ENCODE measurements at regions not wholly inside any gene's neighbourhood (a gene's known extent, or its start where the extent isn't known, plus 50 kb on each side); places are given as distances from the start of the nearest gene placed in this dataset.
A peak's percentile ranks its signal among the peaks of the same experiment; 100 is the strongest.

- no peak for DNase-seq (ENCODE audit: low spot score)
- Histone ChIP-seq H3K9me3 (ENCODE audit: severe bottlenecking) (no peaks in the 10 kb centered on the region), H3K27me3 (ENCODE audit: insufficient read depth, poor library complexity, severe bottlenecking) (no peaks in the 10 kb centered on the region), H3K27ac (ENCODE audit: poor library complexity, severe bottlenecking) (no peak overlapping the region), H3K4me1 (ENCODE audit: insufficient read depth, poor library complexity, severe bottlenecking) (no peaks in the 10 kb centered on the region), H3K36me3 (ENCODE audit: low read depth) (no peaks in the 10 kb centered on the region), H3K4me3 (ENCODE audit: severe bottlenecking) (no peak overlapping the region)
- 0 out of 3 replicates have a peak, but pooled peaks have one; percentile 33 for ATAC-seq (ENCODE audit: low read depth)
- TF ChIP-seq CTCF (IDR thresholded peaks at IDR 0.05; ENCODE audit: poor library complexity, severe bottlenecking), result no peak
These were observed 67.8 kb upstream of the PARD3B start for GRCh38 chr2:204477358-204477950.

GRCh38 chr2:204479557-204479956 is 65.7 kb upstream of the PARD3B start:
- H3K27ac ChIP-seq (ENCODE audit: poor library complexity, severe bottlenecking), result no peak overlapping the region
- DNase-seq (ENCODE audit: low spot score) (no peak), ATAC-seq (ENCODE audit: low read depth) (no peak)
- no peak for TF ChIP-seq CTCF (IDR thresholded peaks at IDR 0.05; ENCODE audit: poor library complexity, severe bottlenecking)
- no peaks in the 10 kb centered on the region for H3K27me3 ChIP-seq (ENCODE audit: insufficient read depth, poor library complexity, severe bottlenecking)
- no peaks in the 10 kb centered on the region for H3K36me3 ChIP-seq (ENCODE audit: low read depth)
- H3K9me3 ChIP-seq (ENCODE audit: severe bottlenecking), result no peaks in the 10 kb centered on the region
- no peaks in the 10 kb centered on the region for H3K4me1 ChIP-seq (ENCODE audit: insufficient read depth, poor library complexity, severe bottlenecking)
- no peak overlapping the region for H3K4me3 ChIP-seq (ENCODE audit: severe bottlenecking)

- ATAC-seq (ENCODE audit: low read depth) (no peak), DNase-seq (ENCODE audit: low spot score) (no peak)
- no peak for TF ChIP-seq CTCF (IDR thresholded peaks at IDR 0.05; ENCODE audit: poor library complexity, severe bottlenecking)
- Histone ChIP-seq H3K36me3 (ENCODE audit: low read depth) (no peaks in the 10 kb centered on the region), H3K9me3 (ENCODE audit: severe bottlenecking) (no peaks in the 10 kb centered on the region), H3K27ac (ENCODE audit: poor library complexity, severe bottlenecking) (no peak overlapping the region), H3K4me3 (ENCODE audit: severe bottlenecking) (no peak overlapping the region), H3K4me1 (ENCODE audit: insufficient read depth, poor library complexity, severe bottlenecking) (no peaks in the 10 kb centered on the region), H3K27me3 (ENCODE audit: insufficient read depth, poor library complexity, severe bottlenecking) (no peaks in the 10 kb centered on the region)
These were observed 64.6 kb upstream of the PARD3B start for GRCh38 chr2:204480676-204481075.

GRCh38 chr2:204483608-204484081 is 61.6 kb upstream of the PARD3B start:
- H3K4me3 ChIP-seq (ENCODE audit: severe bottlenecking), result no peak overlapping the region
- TF ChIP-seq CTCF (IDR thresholded peaks at IDR 0.05; ENCODE audit: poor library complexity, severe bottlenecking), result no peak
- H3K9me3 ChIP-seq (ENCODE audit: severe bottlenecking), result no peaks in the 10 kb centered on the region
- H3K36me3 ChIP-seq (ENCODE audit: low read depth), result no peaks in the 10 kb centered on the region
- ATAC-seq (ENCODE audit: low read depth) (no peak), DNase-seq (ENCODE audit: low spot score) (no peak)
- H3K4me1 ChIP-seq (ENCODE audit: insufficient read depth, poor library complexity, severe bottlenecking), result peaks cover 11% of the 10 kb centered on the region
- no peaks in the 10 kb centered on the region for H3K27me3 ChIP-seq (ENCODE audit: insufficient read depth, poor library complexity, severe bottlenecking)
- no peak overlapping the region for H3K27ac ChIP-seq (ENCODE audit: poor library complexity, severe bottlenecking)

DNA sequence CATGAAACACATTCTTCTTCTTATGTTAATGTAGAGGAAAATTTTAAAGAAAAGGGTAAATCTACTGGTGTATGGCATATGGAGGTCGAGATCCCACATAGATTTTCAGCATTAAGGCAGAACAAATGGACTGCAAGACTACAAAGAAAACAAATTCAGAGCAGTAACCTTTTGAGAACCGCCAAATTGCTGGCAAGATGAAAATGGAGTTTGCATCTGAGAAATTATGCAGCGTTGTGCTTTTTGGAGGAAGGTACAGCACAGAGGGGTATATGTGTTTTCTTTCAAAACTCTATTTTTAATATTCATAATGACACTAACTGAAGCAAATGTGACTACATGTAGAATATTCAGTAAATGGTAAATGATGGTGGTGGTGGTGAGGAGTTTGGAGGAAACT is 59.0 kb upstream of the PARD3B start:
- DNase-seq (ENCODE audit: low spot score), result no peak
- Histone ChIP-seq H3K4me3 (ENCODE audit: severe bottlenecking) (no peak overlapping the region), H3K27me3 (ENCODE audit: insufficient read depth, poor library complexity, severe bottlenecking) (no peaks in the 10 kb centered on the region), H3K27ac (ENCODE audit: poor library complexity, severe bottlenecking) (no peak overlapping the region), H3K9me3 (ENCODE audit: severe bottlenecking) (no peaks in the 10 kb centered on the region), H3K4me1 (ENCODE audit: insufficient read depth, poor library complexity, severe bottlenecking) (peaks cover 15% of the 10 kb centered on the region), H3K36me3 (ENCODE audit: low read depth) (no peaks in the 10 kb centered on the region)
- TF ChIP-seq CTCF (IDR thresholded peaks at IDR 0.05; ENCODE audit: poor library complexity, severe bottlenecking), result no peak
- ATAC-seq (ENCODE audit: low read depth), result no peak

Measured in RWPE2 (cell line).